VCaP (cell line): ENCODE measurements at regions not wholly inside any gene's neighbourhood (a gene's known extent, or its start where the extent isn't known, plus 50 kb on each side); places are given as distances from the start of the nearest gene placed in this dataset.

ENCODE experiments used
- H3K27ac ChIP-seq: fragments of 450-650 bp; 2 replicates; pipeline ENCODE4 v1.5.1; 2017
- TF ChIP-seq, protein P1 (sequence below): fragments of 450-650 bp; conservative IDR thresholded peaks from 2 replicates; pipeline ENCODE4 v1.5.1; 2017; ENCODE audit warnings: mild to moderate bottlenecking, moderate library complexity

DNA sequence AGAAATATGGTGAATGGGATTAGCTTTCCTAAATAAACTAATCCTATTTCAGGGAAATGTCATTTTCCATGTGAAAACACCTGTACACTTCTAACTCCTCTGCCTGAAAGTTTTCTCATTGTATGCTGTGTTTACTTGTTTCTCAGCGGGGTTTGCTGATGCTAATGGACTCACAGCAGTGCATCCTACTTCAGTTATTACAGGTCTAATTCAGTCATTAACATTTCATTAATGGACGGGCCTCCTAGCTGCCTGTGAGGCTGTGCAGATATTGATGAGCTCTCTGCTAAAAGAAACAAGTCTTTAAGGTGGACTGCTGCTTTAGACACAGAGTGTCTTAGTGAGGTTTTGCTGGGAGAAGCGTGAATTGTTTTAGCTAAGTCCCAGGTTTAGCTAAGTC, 1342.0 kb upstream of the ZEB2 start:
- TF ChIP-seq, protein P1, sequence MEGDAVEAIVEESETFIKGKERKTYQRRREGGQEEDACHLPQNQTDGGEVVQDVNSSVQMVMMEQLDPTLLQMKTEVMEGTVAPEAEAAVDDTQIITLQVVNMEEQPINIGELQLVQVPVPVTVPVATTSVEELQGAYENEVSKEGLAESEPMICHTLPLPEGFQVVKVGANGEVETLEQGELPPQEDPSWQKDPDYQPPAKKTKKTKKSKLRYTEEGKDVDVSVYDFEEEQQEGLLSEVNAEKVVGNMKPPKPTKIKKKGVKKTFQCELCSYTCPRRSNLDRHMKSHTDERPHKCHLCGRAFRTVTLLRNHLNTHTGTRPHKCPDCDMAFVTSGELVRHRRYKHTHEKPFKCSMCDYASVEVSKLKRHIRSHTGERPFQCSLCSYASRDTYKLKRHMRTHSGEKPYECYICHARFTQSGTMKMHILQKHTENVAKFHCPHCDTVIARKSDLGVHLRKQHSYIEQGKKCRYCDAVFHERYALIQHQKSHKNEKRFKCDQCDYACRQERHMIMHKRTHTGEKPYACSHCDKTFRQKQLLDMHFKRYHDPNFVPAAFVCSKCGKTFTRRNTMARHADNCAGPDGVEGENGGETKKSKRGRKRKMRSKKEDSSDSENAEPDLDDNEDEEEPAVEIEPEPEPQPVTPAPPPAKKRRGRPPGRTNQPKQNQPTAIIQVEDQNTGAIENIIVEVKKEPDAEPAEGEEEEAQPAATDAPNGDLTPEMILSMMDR, result no peak
- H3K27ac ChIP-seq, result no peak overlapping the region

DNA sequence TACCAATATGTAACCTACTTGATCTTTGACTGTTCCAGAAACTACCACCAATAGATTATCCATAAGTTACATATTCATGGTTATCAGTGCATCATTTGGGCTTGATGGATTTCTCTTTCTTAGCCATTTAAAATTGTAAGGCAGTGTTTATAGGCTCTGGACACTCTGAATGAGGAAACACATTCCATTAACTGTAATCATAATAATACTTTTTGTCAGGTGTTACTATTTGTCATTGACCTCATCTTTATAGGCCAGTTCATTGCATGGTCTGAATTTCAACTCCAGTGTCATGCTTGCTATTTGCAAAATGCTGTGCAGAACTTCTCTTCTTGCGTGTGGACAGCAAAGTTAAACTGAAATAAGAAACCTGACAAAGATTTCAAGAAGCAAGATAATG, 1340.2 kb upstream of the ZEB2 start:
- no peak overlapping the region for H3K27ac ChIP-seq
- TF ChIP-seq, protein P1, result no peak

DNA sequence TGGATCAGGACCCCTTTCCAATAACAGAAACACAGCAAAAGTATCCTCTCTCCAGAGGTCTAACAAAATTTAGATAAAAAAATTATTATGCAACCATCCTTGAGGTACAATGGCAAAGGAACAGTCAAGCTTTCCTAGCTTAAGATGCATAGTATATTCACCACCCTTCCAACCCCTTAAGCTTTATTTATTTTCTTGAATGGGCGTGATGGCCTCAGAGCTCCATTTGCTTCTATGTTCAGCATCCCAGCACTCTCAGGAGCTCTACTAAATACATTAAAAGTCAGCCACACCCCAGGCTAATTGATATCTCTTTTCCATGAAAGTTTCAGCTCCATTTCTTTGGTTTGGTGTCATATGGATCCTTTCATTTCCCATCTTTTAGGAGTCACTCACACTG, 1335.2 kb upstream of the ZEB2 start:
- TF ChIP-seq, protein P1, result no peak
- H3K27ac ChIP-seq, result no peak overlapping the region

DNA sequence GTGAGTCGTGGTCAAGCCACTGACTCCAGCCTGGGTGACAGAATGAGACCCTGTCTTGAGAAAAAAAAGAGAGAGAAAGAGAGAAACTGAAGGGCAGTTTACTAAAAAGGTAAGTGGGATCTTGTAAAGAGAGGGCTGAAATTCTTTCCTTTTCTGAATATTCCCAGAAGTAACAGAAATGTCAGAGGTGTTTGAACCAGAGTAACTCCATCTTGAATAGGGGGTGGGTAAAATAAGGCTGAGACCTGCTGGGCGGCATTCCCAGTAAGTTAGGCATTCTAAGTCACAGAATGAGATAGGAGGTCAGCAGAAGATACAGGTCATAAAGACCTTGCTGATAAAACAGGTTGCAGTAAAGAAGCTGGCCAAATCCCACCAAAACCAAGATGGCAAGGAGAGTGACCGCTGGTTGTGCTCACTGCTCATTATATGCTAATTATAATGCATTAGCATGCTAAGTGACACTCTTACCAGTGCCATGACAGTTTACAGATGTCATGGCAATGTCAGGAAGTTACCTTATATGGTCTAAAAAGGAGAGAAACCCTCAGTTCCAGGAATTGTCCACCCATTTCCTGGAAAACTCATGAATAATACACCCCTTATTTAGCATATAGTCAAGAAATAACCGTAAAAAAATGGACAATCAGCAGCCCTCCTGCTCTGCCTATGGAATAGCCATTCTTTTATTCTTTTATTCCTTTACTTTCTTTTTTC, 1334.3 kb upstream of the ZEB2 start:
- H3K27ac ChIP-seq, result no peak overlapping the region
- TF ChIP-seq, protein P1, result no peak

DNA sequence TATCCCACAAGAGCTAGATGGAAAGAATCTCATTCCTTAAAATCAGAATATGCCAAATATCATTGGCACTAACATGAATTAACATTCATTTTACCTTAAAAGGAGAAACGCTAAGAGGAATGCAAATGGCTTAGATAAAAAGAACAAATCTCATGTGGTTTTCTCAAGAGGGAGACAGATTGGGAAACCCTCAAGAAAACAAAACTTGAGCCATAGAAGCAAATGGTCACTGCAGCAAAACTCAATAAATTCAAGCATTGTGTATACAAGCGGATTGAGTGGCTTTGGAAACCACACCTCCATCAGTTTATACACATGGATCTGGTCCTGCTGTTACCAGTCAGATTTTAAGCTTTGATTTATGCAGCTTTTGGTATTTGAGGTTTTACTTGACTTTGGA, 1331.8 kb upstream of the ZEB2 start:
- TF ChIP-seq, protein P1, result no peak
- H3K27ac ChIP-seq, result no peak overlapping the region

DNA sequence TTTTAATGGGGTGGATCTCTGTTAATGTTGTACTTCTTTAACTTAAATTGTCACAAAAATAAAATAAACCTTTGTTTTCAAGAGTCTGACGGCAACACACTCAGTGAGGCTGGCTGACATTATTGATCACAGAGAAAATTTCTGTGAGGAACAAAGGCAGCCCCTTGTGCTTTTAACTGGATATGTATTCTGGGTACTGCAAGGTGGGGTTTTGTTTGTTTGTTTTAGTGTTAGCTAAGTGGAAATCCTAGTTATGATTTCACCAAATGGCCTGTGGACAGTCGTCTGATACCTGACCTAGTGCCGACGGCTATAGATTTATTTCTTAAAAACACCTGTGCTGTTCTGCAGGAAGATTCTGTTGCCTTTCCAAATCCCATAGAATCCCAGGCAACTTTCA, 1329.5 kb upstream of the ZEB2 start:
- TF ChIP-seq, protein P1, result no peak
- no peak overlapping the region for H3K27ac ChIP-seq

DNA sequence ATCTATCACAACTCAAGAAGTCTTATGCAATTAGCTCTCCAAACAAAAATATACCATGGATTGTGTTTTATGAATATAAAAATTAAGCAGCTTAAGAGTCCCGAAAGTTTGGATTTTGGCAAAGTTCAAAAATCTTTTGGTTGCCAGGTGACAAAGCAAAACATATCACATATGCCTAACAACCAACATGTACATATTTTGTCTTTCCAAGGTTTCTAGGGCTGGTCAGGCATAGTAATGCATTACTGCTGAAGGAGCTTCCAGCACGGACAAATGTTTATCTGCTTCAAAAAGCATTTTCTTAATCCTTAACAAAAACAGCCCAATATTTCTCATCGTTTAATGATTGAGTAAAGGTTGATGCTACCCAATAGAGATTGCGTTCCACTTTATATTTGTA, 1327.1 kb upstream of the ZEB2 start:
- H3K27ac ChIP-seq, result no peak overlapping the region
- TF ChIP-seq, protein P1, result no peak
